ENCODE measurements at regions not wholly inside any gene's neighbourhood (a gene's known extent, or its start where the extent isn't known, plus 50 kb on each side); places are given as distances from the start of the nearest gene placed in this dataset.

DNA sequence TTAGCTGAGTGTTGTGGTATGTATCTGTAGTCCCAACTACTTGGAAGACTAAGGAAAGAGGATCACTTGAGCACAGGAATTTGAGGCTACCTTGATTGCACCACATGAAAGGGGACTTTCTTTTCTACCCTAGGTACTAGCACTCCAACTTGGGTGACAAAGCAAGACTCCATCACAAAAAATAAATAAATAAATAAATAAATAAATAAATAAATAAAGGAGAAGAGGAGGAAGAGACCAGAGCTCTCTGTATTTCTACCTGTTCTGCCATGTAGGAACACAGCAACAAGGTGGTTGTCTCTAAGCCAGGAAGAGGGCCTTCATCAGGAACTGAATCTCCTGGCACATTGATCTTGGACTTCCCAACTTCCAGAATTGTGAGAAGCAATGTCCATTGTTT is 118.6 kb downstream of the HMHB1 start (continued):
- TF ChIP-seq, protein P1, sequence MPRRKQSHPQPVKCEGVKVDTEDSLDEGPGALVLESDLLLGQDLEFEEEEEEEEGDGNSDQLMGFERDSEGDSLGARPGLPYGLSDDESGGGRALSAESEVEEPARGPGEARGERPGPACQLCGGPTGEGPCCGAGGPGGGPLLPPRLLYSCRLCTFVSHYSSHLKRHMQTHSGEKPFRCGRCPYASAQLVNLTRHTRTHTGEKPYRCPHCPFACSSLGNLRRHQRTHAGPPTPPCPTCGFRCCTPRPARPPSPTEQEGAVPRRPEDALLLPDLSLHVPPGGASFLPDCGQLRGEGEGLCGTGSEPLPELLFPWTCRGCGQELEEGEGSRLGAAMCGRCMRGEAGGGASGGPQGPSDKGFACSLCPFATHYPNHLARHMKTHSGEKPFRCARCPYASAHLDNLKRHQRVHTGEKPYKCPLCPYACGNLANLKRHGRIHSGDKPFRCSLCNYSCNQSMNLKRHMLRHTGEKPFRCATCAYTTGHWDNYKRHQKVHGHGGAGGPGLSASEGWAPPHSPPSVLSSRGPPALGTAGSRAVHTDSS (tag by site-specific recombination; IDR thresholded peaks at IDR 0.05): no peak
- TF ChIP-seq, protein P2, sequence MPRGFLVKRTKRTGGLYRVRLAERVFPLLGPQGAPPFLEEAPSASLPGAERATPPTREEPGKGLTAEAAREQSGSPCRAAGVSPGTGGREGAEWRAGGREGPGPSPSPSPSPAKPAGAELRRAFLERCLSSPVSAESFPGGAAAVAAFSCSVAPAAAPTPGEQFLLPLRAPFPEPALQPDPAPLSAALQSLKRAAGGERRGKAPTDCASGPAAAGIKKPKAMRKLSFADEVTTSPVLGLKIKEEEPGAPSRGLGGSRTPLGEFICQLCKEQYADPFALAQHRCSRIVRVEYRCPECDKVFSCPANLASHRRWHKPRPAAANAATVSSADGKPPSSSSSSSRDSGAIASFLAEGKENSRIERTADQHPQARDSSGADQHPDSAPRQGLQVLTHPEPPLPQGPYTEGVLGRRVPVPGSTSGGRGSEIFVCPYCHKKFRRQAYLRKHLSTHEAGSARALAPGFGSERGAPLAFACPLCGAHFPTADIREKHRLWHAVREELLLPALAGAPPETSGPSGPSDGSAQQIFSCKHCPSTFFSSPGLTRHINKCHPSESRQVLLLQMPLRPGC (tag by site-specific recombination; IDR thresholded peaks at IDR 0.05): no peak
- TF ChIP-seq ZNF585B (tag by site-specific recombination; IDR thresholded peaks at IDR 0.05) (no peak), ZNF140 (tag by site-specific recombination; IDR thresholded peaks at IDR 0.05) (peak; percentile 43; the same call in 1 of the 2 replicates), ZNF366 (tag by site-specific recombination; conservative IDR thresholded peaks at IDR 0.05) (no peak), ZNF175 (tag by site-specific recombination; IDR thresholded peaks at IDR 0.05) (no peak), ZNF19 (tag by site-specific recombination; IDR thresholded peaks at IDR 0.05; ENCODE audit: low read depth) (no peak), ZNF2 (tag by site-specific recombination; IDR thresholded peaks at IDR 0.05) (no peak), ZNF433 (tag by site-specific recombination; IDR thresholded peaks at IDR 0.05; ENCODE audit: low read depth) (no peak), YY2 (tag by site-specific recombination; IDR thresholded peaks at IDR 0.05) (no peak), KLF1 (tag by site-specific recombination; IDR thresholded peaks at IDR 0.05) (no peak), ZNF555 (tag by site-specific recombination; conservative IDR thresholded peaks at IDR 0.05) (peak; percentile 47), ZNF529 (tag by site-specific recombination; IDR thresholded peaks at IDR 0.05; ENCODE audit: insufficient replicate concordance) (no peak), ZNF677 (tag by site-specific recombination; IDR thresholded peaks at IDR 0.05) (no peak), HOXC10 (CRISPR knock-in tag; IDR thresholded peaks at IDR 0.05) (no peak)
- TF ChIP-seq, protein P3, sequence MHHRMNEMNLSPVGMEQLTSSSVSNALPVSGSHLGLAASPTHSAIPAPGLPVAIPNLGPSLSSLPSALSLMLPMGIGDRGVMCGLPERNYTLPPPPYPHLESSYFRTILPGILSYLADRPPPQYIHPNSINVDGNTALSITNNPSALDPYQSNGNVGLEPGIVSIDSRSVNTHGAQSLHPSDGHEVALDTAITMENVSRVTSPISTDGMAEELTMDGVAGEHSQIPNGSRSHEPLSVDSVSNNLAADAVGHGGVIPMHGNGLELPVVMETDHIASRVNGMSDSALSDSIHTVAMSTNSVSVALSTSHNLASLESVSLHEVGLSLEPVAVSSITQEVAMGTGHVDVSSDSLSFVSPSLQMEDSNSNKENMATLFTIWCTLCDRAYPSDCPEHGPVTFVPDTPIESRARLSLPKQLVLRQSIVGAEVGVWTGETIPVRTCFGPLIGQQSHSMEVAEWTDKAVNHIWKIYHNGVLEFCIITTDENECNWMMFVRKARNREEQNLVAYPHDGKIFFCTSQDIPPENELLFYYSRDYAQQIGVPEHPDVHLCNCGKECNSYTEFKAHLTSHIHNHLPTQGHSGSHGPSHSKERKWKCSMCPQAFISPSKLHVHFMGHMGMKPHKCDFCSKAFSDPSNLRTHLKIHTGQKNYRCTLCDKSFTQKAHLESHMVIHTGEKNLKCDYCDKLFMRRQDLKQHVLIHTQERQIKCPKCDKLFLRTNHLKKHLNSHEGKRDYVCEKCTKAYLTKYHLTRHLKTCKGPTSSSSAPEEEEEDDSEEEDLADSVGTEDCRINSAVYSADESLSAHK (tag by site-specific recombination; IDR thresholded peaks at IDR 0.05): no peak
- TF ChIP-seq, protein P4, sequence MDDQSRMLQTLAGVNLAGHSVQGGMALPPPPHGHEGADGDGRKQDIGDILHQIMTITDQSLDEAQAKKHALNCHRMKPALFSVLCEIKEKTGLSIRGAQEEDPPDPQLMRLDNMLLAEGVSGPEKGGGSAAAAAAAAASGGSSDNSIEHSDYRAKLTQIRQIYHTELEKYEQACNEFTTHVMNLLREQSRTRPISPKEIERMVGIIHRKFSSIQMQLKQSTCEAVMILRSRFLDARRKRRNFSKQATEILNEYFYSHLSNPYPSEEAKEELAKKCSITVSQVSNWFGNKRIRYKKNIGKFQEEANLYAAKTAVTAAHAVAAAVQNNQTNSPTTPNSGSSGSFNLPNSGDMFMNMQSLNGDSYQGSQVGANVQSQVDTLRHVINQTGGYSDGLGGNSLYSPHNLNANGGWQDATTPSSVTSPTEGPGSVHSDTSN (CRISPR knock-in tag; IDR thresholded peaks at IDR 0.05): no peak
- TF ChIP-seq, protein P5, sequence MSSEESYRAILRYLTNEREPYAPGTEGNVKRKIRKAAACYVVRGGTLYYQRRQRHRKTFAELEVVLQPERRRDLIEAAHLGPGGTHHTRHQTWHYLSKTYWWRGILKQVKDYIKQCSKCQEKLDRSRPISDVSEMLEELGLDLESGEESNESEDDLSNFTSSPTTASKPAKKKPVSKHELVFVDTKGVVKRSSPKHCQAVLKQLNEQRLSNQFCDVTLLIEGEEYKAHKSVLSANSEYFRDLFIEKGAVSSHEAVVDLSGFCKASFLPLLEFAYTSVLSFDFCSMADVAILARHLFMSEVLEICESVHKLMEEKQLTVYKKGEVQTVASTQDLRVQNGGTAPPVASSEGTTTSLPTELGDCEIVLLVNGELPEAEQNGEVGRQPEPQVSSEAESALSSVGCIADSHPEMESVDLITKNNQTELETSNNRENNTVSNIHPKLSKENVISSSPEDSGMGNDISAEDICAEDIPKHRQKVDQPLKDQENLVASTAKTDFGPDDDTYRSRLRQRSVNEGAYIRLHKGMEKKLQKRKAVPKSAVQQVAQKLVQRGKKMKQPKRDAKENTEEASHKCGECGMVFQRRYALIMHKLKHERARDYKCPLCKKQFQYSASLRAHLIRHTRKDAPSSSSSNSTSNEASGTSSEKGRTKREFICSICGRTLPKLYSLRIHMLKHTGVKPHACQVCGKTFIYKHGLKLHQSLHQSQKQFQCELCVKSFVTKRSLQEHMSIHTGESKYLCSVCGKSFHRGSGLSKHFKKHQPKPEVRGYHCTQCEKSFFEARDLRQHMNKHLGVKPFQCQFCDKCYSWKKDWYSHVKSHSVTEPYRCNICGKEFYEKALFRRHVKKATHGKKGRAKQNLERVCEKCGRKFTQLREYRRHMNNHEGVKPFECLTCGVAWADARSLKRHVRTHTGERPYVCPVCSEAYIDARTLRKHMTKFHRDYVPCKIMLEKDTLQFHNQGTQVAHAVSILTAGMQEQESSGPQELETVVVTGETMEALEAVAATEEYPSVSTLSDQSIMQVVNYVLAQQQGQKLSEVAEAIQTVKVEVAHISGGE (tag by site-specific recombination; conservative IDR thresholded peaks at IDR 0.05; ENCODE audit: low read depth): peak; percentile 50; the same call in 1 of the 2 replicates
- TF ChIP-seq, protein P6, sequence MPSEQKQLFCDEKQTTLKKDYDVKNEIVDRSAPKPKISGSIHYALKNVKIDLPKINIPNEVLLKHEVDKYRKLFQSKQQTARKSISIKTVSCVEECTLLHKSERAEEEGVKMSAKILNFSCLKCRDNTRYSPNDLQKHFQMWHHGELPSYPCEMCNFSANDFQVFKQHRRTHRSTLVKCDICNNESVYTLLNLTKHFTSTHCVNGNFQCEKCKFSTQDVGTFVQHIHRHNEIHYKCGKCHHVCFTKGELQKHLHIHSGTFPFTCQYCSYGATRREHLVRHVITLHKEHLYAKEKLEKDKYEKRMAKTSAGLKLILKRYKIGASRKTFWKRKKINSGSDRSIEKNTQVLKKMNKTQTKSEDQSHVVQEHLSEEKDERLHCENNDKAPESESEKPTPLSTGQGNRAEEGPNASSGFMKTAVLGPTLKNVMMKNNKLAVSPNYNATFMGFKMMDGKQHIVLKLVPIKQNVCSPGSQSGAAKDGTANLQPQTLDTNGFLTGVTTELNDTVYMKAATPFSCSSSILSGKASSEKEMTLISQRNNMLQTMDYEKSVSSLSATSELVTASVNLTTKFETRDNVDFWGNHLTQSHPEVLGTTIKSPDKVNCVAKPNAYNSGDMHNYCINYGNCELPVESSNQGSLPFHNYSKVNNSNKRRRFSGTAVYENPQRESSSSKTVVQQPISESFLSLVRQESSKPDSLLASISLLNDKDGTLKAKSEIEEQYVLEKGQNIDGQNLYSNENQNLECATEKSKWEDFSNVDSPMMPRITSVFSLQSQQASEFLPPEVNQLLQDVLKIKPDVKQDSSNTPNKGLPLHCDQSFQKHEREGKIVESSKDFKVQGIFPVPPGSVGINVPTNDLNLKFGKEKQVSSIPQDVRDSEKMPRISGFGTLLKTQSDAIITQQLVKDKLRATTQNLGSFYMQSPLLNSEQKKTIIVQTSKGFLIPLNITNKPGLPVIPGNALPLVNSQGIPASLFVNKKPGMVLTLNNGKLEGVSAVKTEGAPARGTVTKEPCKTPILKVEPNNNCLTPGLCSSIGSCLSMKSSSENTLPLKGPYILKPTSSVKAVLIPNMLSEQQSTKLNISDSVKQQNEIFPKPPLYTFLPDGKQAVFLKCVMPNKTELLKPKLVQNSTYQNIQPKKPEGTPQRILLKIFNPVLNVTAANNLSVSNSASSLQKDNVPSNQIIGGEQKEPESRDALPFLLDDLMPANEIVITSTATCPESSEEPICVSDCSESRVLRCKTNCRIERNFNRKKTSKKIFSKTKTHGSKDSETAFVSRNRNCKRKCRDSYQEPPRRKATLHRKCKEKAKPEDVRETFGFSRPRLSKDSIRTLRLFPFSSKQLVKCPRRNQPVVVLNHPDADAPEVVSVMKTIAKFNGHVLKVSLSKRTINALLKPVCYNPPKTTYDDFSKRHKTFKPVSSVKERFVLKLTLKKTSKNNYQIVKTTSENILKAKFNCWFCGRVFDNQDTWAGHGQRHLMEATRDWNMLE (tag by site-specific recombination; conservative IDR thresholded peaks at IDR 0.05; ENCODE audit: low read depth): peak; percentile 72
- TF ChIP-seq, protein P7, sequence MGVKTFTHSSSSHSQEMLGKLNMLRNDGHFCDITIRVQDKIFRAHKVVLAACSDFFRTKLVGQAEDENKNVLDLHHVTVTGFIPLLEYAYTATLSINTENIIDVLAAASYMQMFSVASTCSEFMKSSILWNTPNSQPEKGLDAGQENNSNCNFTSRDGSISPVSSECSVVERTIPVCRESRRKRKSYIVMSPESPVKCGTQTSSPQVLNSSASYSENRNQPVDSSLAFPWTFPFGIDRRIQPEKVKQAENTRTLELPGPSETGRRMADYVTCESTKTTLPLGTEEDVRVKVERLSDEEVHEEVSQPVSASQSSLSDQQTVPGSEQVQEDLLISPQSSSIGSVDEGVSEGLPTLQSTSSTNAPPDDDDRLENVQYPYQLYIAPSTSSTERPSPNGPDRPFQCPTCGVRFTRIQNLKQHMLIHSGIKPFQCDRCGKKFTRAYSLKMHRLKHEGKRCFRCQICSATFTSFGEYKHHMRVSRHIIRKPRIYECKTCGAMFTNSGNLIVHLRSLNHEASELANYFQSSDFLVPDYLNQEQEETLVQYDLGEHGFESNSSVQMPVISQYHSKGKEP (tag by site-specific recombination; IDR thresholded peaks at IDR 0.05): no peak
- TF ChIP-seq, protein P8, sequence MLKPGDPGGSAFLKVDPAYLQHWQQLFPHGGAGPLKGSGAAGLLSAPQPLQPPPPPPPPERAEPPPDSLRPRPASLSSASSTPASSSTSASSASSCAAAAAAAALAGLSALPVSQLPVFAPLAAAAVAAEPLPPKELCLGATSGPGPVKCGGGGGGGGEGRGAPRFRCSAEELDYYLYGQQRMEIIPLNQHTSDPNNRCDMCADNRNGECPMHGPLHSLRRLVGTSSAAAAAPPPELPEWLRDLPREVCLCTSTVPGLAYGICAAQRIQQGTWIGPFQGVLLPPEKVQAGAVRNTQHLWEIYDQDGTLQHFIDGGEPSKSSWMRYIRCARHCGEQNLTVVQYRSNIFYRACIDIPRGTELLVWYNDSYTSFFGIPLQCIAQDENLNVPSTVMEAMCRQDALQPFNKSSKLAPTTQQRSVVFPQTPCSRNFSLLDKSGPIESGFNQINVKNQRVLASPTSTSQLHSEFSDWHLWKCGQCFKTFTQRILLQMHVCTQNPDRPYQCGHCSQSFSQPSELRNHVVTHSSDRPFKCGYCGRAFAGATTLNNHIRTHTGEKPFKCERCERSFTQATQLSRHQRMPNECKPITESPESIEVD (tag by site-specific recombination; IDR thresholded peaks at IDR 0.05): no peak
